Kidney glomerular epithelial cell (primary cell): ENCODE measurements at regions not wholly inside any gene's neighbourhood (a gene's known extent, or its start where the extent isn't known, plus 50 kb on each side); places are given as distances from the start of the nearest gene placed in this dataset.

Source experiments
- DNase-seq: peaks from one replicate; lab custom pipeline; 2025; lab: John Stamatoyannopoulos, UW

DNA sequence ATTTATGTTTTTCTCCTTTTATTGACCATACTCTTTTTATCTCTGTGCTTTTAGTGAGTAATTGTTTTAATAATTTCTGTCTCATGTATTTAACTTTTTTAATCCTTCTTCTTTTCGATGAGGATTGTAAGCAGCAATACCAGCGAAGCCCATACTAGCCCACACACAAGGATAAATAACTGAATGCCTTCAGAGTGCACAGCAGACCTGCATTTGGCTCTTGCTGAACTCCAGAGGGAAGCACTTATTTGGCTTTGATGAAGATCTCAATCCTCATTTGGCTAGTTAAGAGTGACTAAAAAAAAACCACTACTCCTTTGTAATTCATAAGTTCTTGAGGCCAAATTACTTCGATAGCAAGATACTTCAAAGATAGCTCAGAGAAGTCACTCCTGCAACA is 293.3 kb downstream of the METTL15 start:
- no peak for DNase-seq

GRCh38 chr11:28400331-28401100 is 292.3 kb downstream of the METTL15 start:
- no peak for DNase-seq

- DNase-seq, result no peak
Observed at GRCh38 chr11:28393348-28393747, 285.2 kb downstream of the METTL15 start.

GRCh38 chr11:28384418-28384817 is 276.2 kb downstream of the METTL15 start:
- DNase-seq, result no peak

GRCh38 chr11:28383456-28383855 is 275.3 kb downstream of the METTL15 start:
- DNase-seq, result no peak
